ENCODE measurements at regions not wholly inside any gene's neighbourhood (a gene's known extent, or its start where the extent isn't known, plus 50 kb on each side); places are given as distances from the start of the nearest gene placed in this dataset.

DNA sequence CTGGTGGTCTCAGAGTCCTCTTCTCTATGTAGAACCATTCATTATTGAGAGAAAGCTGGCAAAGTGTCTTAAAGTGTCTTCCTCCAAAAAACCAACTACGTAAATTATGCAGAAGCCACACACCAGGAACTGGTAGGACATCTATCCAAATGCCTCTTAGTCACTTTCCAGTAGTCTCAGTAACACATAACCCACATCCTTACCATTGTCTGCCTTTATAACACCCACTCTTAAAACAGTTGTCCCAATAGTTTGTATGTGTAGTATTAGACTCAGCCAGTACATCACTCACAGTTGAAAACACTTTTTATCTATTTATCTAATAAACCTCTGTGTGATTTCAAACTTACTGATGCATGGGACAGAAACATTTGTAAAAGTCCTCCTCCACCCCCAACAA, 143.6 kb upstream of the HNRNPA3 start:
- Histone ChIP-seq H3K27me3 (replicated peaks; ENCODE audit: control insufficient read depth, insufficient read depth, low read length) (no peaks in the 10 kb centered on the region), H3K36me3 (ENCODE audit: control insufficient read depth, insufficient read depth, low read length) (no peaks in the 10 kb centered on the region), H3K4me3 (replicated peaks; ENCODE audit: low read depth, low read length) (no peak overlapping the region)
- DNase-seq (ENCODE audit: extremely low read depth, insufficient read length) = no peak
- TF ChIP-seq, protein P1, sequence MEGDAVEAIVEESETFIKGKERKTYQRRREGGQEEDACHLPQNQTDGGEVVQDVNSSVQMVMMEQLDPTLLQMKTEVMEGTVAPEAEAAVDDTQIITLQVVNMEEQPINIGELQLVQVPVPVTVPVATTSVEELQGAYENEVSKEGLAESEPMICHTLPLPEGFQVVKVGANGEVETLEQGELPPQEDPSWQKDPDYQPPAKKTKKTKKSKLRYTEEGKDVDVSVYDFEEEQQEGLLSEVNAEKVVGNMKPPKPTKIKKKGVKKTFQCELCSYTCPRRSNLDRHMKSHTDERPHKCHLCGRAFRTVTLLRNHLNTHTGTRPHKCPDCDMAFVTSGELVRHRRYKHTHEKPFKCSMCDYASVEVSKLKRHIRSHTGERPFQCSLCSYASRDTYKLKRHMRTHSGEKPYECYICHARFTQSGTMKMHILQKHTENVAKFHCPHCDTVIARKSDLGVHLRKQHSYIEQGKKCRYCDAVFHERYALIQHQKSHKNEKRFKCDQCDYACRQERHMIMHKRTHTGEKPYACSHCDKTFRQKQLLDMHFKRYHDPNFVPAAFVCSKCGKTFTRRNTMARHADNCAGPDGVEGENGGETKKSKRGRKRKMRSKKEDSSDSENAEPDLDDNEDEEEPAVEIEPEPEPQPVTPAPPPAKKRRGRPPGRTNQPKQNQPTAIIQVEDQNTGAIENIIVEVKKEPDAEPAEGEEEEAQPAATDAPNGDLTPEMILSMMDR (IDR thresholded peaks at IDR 0.05; ENCODE audit: insufficient read depth, low read length, poor library complexity, severe bottlenecking) = no peak

- no peak overlapping the region for H3K4me3 ChIP-seq (replicated peaks; ENCODE audit: low read depth, low read length)
- H3K27me3 ChIP-seq (replicated peaks; ENCODE audit: control insufficient read depth, insufficient read depth, low read length) = no peaks in the 10 kb centered on the region
- no peak for DNase-seq (ENCODE audit: extremely low read depth, insufficient read length)
- no peaks in the 10 kb centered on the region for H3K36me3 ChIP-seq (ENCODE audit: control insufficient read depth, insufficient read depth, low read length)
- TF ChIP-seq, protein P1 (IDR thresholded peaks at IDR 0.05; ENCODE audit: insufficient read depth, low read length, poor library complexity, severe bottlenecking) = no peak
Observed at GRCh38 chr2:177072090-177072489, 140.5 kb upstream of the HNRNPA3 start.

DNA sequence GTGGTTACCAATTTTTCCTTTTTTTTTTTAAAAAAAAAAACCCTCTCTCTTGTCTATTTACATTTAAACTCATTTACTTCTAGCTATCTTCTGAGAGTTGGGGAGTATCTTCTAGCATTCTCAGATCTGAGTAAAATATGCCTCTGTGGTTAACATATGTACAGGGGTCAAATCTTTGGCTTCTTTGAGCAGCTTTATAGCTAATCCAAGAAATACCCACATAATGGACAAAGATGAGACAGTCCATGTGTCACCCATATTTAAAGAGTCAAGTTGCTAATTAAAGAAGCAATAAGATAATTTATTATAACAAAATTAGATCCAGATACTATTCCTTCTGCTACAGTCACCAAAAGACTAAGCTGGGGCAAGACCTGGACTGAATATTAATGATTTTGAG, 139.0 kb upstream of the HNRNPA3 start:
- TF ChIP-seq, protein P1 (IDR thresholded peaks at IDR 0.05; ENCODE audit: insufficient read depth, low read length, poor library complexity, severe bottlenecking) = no peak
- H3K4me3 ChIP-seq (replicated peaks; ENCODE audit: low read depth, low read length) = no peak overlapping the region
- H3K36me3 ChIP-seq (ENCODE audit: control insufficient read depth, insufficient read depth, low read length) = no peaks in the 10 kb centered on the region
- H3K27me3 ChIP-seq (replicated peaks; ENCODE audit: control insufficient read depth, insufficient read depth, low read length) = no peaks in the 10 kb centered on the region
- DNase-seq (ENCODE audit: extremely low read depth, insufficient read length) = no peak

DNA sequence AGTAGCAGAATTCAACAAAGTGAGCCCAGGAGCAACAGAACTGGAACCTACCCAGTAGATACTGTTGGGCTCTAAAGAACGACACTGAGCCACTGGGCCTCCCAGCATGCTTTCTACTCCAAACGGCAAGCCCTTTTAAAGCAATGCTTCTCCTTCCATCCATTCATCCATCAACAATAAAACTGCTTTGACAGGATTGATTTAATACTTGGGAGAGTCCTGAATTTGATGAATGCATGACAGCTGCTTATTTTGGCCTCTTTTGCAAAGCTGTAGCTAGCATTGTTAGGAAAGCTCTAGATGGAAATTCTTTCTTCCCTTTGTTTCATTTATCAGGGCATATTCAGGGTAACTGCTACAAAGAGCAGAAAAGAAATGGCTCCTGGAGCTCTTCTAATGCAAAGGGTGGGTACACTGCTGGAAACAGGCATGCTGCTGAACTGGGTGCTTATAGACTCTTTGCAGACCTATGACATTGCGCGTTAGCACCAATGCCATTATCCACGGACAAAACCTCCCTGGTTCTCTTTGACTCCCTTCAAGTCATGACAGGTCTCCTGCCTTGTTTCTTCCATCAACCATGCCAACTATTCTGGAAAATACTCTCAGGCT, 138.4 kb upstream of the HNRNPA3 start:
- TF ChIP-seq, protein P1 (IDR thresholded peaks at IDR 0.05; ENCODE audit: insufficient read depth, low read length, poor library complexity, severe bottlenecking) = no peak

GRCh38 chr2:177075254-177075653, 137.3 kb upstream of the HNRNPA3 start:
- TF ChIP-seq, protein P1 (IDR thresholded peaks at IDR 0.05; ENCODE audit: insufficient read depth, low read length, poor library complexity, severe bottlenecking) = no peak
- no peaks in the 10 kb centered on the region for H3K27me3 ChIP-seq (replicated peaks; ENCODE audit: control insufficient read depth, insufficient read depth, low read length)
- H3K36me3 ChIP-seq (ENCODE audit: control insufficient read depth, insufficient read depth, low read length) = no peaks in the 10 kb centered on the region
- H3K4me3 ChIP-seq (replicated peaks; ENCODE audit: low read depth, low read length) = no peak overlapping the region
- DNase-seq (ENCODE audit: extremely low read depth, insufficient read length) = no peak

More for the DNA sequence above, 138.4 kb upstream of the HNRNPA3 start:
- Histone ChIP-seq H3K27me3 (replicated peaks; ENCODE audit: control insufficient read depth, insufficient read depth, low read length) (no peaks in the 10 kb centered on the region), H3K36me3 (ENCODE audit: control insufficient read depth, insufficient read depth, low read length) (no peaks in the 10 kb centered on the region), H3K4me3 (replicated peaks; ENCODE audit: low read depth, low read length) (no peak overlapping the region)
- no peak for DNase-seq (ENCODE audit: extremely low read depth, insufficient read length)

Measured in GM06990 (cell line).